HepG2 (cell line): ENCODE measurements at regions not wholly inside any gene's neighbourhood (a gene's known extent, or its start where the extent isn't known, plus 50 kb on each side); places are given as distances from the start of the nearest gene placed in this dataset.

ENCODE experiments used
- ATF2 ChIP-seq: sonication (generic); formaldehyde crosslinking; IDR thresholded peaks from 2 replicates; pipeline ENCODE4 v1.4.0; 2020; ENCODE audit warnings: missing genetic modification reagents
- BCL6 ChIP-seq: IDR thresholded peaks from 2 replicates; pipeline ENCODE4 v1.6.1; 2016; ENCODE audit warnings: missing genetic modification reagents, missing compliant biosample characterization
- BHLHE40 ChIP-seq: IDR thresholded peaks from 2 replicates; pipeline ENCODE4 v1.6.1; 2011; ENCODE audit warnings: low read length, improper control_type of control experiment
- CCAR2 ChIP-seq: fragments of 200-400 bp; formaldehyde crosslinking; optimal IDR thresholded peaks from 2 replicates; pipeline ENCODE3; 2018; ENCODE audit warnings: low read depth, mild to moderate bottlenecking, low read length, moderate library complexity
- MAX ChIP-seq: IDR thresholded peaks from 2 replicates; pipeline ENCODE4 v1.6.1; 2012; ENCODE audit warnings: inconsistent platforms
- MED8 ChIP-seq: sonication (generic); formaldehyde crosslinking; IDR thresholded peaks from 2 replicates; pipeline ENCODE4 v1.8.1; 2023; ENCODE audit warnings: mild to moderate bottlenecking, missing genetic modification reagents; ENCODE audit not compliant: insufficient replicate concordance
- MXD1 ChIP-seq: sonication (generic); formaldehyde crosslinking; IDR thresholded peaks from 2 replicates; pipeline ENCODE4 v1.4.0; 2020; ENCODE audit warnings: mild to moderate bottlenecking, missing genetic modification reagents
- NR2F1 ChIP-seq, 2 experiments: fragments of 450-650 bp in 1 of 2; formaldehyde crosslinking in 1 of 2; IDR thresholded peaks; 2 replicates each; pipeline versions ENCODE4 v1.5.0 to v1.6.1; 2016 to 2020; ENCODE audit warnings: mild to moderate bottlenecking in 1 of 2, missing compliant biosample characterization in 1 of 2, missing genetic modification reagents in 1 of 2, moderate library complexity in 1 of 2
- POLR2A ChIP-seq, 2 experiments: IDR thresholded peaks; 2 replicates each; pipeline ENCODE4 v1.6.1; 2011; ENCODE audit warnings: low read depth in 2 of 2, low read length in 2 of 2, mild to moderate bottlenecking in 1 of 2, moderate library complexity in 1 of 2; ENCODE audit not compliant: insufficient read depth in 1 of 2

GRCh38 chr5:28743025-28743715, 1704.8 kb upstream of the CDH9 start:
- TF ChIP-seq ATF2 (CRISPR knock-in tag), result no peak
- TF ChIP-seq BHLHE40, result no peak
- no peak for TF ChIP-seq POLR2A (IDR thresholded peaks at IDR 0.05; ENCODE audit: insufficient read depth in 1 of 2, low read depth in 2 of 2, low read length in 2 of 2)
- no peak for TF ChIP-seq MAX
- TF ChIP-seq MED8 (CRISPR knock-in tag), result no peak
- no peak for TF ChIP-seq BCL6 (CRISPR knock-in tag)
- no peak for TF ChIP-seq NR2F1 (CRISPR knock-in tag; IDR thresholded peaks at IDR 0.05)
- no peak for TF ChIP-seq MXD1 (CRISPR knock-in tag)
- no peak for TF ChIP-seq CCAR2
